ENCODE measurements at regions not wholly inside any gene's neighbourhood (a gene's known extent, or its start where the extent isn't known, plus 50 kb on each side); places are given as distances from the start of the nearest gene placed in this dataset.

DNA sequence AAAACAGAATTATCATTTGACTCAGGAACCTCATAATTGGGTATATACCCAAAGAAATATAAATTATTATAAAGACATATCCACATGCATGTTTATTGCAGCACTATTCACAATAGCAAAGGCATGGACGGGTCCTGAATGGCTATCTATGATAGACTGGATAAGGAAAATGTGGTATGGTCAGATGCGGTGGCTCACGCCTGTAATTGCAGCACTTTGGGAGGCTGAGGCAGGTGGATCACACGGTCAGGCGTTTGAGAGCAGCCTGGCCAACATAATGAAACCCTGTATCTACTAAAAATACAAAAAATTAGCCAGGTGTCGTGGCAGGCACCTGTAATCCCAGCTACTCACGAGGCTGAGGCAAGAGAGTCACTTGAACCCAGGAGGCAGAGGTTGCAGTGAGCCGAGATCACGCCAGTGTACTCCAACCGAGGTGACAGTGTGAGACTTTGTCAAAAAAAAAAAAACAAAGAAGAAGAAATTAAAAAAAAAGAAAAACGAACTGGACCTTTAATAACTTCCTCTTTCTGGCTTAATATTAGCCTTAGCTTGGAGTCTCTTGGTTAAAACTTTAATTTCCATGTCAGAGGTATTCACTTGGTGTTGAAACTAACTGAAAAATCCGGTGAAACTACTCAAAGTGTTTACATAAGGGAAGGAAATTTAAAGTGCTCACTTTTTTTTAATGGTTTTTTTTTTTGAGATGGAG lies 104.4 kb downstream of the ZNF486 start:
- TF ChIP-seq, protein P1, sequence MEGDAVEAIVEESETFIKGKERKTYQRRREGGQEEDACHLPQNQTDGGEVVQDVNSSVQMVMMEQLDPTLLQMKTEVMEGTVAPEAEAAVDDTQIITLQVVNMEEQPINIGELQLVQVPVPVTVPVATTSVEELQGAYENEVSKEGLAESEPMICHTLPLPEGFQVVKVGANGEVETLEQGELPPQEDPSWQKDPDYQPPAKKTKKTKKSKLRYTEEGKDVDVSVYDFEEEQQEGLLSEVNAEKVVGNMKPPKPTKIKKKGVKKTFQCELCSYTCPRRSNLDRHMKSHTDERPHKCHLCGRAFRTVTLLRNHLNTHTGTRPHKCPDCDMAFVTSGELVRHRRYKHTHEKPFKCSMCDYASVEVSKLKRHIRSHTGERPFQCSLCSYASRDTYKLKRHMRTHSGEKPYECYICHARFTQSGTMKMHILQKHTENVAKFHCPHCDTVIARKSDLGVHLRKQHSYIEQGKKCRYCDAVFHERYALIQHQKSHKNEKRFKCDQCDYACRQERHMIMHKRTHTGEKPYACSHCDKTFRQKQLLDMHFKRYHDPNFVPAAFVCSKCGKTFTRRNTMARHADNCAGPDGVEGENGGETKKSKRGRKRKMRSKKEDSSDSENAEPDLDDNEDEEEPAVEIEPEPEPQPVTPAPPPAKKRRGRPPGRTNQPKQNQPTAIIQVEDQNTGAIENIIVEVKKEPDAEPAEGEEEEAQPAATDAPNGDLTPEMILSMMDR (IDR thresholded peaks at IDR 0.05; ENCODE audit: low read length) = no peak
- TF ChIP-seq EZH2 (IDR thresholded peaks at IDR 0.05; ENCODE audit: borderline replicate concordance, low read length) = no peak
